GM19438 (cell line): ENCODE measurements at regions not wholly inside any gene's neighbourhood (a gene's known extent, or its start where the extent isn't known, plus 50 kb on each side); places are given as distances from the start of the nearest gene placed in this dataset.

Source experiments
- ATAC-seq: cut with Tn5 transposase; IDR thresholded peaks from one replicate; pipeline ENCODE4 v1.9.1; 2021; ENCODE audit warnings: low read depth; ENCODE audit not compliant: unreplicated experiment

- peak; percentile 59 for ATAC-seq
Measured at GRCh38 chr12:66066137-66066928, 64.2 kb downstream of the LLPH start.

- no peak for ATAC-seq
Measured at GRCh38 chr12:66065641-66066136, 64.9 kb downstream of the LLPH start.

- no peak for ATAC-seq
Measured at GRCh38 chr12:66065150-66065549, 65.4 kb downstream of the LLPH start.

- no peak for ATAC-seq
Measured at GRCh38 chr12:66063916-66064315, 66.6 kb downstream of the LLPH start.

- no peak for ATAC-seq
Measured at GRCh38 chr12:66062290-66062625, 68.3 kb downstream of the LLPH start.

DNA sequence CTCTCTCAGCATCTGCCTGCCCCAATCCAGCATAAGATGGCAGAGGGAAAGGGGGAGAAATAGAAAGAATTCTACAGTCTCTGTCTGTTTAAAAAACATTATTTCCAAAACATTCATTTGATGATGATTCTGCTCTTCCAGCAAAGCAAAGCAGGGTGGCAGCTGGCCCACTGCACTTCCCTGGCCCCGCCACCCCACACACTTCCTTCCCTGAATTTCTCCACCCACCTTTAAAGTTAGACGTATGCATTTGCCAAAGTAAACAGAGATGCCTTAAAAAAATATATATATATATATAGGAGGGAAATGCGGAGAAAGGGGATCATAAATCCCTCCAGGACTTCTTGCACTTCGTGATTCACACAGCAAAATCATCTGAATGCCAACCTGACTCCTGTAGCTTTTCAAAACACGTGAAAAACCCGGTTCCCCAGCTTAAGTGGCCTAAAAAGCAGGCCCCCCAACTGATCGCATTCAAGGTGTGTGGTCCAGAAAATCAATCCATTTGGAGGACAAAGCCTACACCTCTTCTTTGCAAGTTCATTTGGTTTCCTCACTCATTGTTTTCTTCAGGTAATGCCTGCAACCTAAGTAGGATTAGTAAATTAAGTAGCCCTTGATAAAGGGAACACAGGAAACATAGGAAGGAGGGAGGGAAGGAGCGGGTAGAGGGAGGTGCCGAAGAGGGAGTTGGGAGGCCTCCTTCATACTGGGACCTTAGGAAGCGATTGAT is 68.8 kb downstream of the LLPH start:
- no peak for ATAC-seq

DNA sequence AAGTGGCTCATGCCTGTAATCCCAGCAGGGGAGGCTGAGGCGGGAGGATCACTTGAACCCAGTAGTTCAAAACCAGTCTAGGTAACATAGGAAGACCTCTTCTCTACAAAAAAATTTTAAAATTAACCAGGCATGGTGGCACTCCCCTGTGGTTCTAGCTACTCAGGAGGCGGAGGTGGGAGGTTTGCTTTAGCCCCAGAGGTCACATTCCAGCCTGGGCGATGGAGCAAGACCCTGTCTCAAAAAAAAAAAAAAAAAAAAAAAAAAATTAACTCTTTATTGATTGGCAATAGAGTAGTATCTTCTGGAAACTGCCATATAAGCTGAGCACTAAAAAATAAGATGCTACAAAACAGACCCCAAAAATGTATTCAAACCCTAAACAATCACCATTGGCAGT is 69.5 kb downstream of the LLPH start:
- no peak for ATAC-seq

DNA sequence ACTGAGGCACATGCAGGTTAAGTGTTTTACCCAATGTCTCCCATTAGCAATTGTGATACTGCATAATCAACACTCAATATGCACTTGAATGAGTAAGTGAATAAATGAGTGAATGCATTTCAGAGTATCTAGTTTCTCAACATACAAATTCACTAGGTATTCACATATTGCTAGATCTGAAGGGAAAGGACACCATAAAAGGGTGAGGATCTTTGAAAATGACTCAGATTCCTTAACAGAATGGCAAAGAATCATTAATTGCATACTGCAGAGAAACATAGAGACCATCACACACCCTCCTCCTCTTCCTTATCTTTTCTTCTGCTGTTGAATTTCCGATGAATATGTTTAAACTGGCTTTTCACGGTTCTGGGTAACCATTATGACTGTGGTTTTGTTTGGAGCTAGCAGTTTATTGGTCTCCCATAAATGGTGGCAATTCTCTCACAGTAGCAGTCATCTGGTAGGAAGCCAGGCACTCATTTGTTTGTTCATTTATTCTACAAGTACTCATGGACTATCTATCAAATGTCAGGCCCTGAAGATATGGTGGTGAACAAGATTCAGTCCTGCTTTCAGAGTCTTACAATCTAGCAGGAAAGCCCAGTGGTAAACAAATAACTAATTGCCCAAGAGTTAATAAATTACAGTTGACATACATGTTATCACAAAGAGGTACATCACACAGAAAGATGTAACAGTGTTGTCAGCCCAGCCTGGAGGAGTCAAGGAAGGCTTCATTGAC is 70.2 kb downstream of the LLPH start:
- no peak for ATAC-seq

GRCh38 chr12:66059666-66060065 is 70.9 kb downstream of the LLPH start:
- no peak for ATAC-seq

DNA sequence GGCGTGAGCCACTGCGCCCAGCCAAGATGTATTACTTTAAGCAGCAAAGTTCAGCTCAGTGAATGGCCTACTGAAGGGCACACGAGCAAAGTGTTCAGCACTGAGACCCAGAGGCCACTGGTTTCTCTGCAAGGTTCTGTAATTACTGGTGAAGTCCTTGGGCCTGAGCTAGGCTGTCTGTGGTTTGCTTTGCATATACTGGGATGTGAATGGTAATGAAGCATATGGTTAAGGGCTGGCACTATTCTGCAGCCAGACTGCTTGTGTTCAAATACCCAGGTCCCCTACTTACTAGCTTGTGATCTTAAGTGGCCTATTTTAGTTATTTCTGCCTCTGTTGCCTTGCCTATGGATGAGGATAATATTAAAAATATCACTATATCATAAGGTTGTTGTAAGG is 72.0 kb downstream of the LLPH start:
- ATAC-seq: no peak

- ATAC-seq: peak; percentile 71
Measured at GRCh38 chr12:66055837-66056319, 74.7 kb downstream of the LLPH start.

DNA sequence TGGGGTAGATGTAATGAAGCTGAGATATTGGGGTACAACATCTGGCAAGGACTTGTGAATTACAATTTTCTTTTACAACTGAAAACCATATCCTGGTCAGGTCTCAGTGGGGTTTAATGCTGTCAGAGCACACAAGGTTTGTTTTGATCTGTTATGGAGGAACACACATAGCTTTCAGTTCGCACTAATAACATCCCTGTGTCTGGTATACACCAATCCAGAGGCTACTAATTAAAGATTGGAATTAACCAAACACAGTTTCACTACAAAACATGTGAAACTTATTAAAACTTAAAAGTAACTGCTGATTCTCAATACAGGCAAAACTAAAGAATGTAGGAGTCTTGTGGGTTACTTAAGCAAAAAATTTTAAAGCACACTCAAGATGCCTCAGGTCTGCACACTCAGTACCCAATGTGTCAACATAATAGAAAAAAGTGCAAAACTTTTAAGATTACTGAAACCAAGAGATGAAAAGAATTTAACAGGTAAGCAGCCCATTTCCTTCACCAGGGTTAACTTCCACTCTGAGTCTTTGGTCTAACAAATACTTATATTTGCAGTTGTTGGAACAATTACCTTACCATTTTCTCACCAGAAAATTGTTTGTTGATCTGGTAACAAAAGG is 77.4 kb downstream of the LLPH start:
- no peak for ATAC-seq

DNA sequence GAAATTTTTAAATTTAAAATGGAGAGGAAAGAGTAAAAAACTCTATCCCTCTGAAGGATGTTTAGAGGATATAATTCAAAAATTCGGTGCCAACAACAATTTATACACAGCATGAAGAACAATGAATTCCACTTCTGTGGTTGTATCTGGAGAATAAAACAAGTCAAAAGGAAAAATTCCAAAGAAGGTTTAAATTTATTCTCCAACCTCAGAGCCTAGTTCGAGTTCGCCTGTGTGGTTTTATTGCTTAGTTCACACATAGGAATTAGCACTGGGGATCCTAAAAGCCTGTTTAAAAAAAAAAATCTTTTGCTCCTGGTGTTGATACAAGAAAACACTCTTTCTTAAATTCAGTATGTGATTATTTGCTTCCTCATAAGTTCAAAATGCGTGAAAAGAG is 79.2 kb downstream of the LLPH start:
- no peak for ATAC-seq

- no peak for ATAC-seq
Measured at GRCh38 chr12:66050610-66051009, 79.9 kb downstream of the LLPH start.

- no peak for ATAC-seq
Measured at GRCh38 chr12:66050283-66050576, 80.3 kb downstream of the LLPH start.

DNA sequence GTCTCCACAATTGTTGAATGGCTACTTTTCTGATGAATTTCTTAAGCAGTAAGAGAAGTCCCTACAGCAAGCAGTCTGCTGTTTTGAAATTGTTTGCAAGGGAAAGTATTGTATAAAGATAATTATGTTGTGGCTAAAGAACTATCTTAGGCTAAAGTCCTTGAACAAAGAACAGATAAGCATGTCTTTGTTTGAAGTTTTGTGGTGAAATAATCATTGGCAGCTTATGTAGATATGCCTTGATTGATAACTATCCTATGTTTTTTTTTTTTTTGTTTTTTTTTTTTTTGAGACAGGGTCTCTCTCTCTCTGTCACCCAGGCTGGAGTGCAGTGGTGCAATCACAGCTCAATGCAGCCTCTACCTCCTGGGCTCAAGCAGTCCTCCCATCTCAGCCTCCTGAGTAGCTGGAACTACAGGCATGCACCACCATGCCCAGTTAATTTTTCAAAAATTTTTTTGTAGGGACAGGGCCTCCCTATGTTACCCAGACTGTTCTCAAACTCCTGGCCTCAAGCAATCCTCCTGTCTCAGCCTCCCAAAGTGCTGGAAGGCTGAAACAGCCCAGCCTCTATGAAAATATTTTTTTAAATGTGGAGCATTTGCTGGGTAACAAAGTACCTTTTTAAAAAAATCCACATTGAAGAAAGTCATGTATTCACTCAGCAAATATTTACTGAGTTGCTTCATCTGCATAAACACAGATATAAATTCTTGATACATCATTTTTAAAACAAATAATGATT is 80.8 kb downstream of the LLPH start:
- ATAC-seq: no peak

DNA sequence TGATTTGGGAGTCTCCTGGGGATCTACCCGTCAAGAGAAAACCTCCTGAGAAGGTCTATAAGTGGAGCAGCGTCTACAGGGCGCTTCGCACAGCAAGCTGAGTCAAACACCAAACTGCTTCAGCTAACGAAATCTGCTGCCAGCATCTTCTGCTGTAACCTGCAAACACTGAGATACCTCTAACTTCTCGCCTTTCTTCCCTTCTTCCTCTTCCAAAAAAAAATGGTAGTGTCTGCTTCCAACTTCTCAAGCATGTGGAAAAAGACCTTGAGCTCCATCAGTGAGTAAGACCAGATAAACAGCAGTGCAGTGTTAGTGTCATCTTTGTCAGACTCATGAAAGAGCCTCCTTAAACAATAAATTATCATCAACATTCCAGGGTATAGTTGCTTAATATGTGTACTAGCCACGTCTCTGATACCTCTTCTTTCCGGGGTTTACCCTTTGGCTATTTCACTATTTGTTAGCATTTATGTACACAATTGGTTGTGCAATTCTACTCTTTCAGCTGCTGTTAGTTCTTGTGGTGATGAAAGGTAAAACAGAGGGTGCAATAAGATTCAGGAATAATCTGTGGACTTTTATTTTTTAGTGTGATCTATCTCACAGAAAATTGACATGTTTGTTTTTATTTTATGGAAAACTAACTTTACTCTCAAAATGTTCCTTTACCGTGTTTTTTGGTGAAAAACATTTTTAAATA is 81.6 kb downstream of the LLPH start:
- no peak for ATAC-seq

GRCh38 chr12:66048218-66048834 is 82.2 kb downstream of the LLPH start:
- ATAC-seq: no peak

DNA sequence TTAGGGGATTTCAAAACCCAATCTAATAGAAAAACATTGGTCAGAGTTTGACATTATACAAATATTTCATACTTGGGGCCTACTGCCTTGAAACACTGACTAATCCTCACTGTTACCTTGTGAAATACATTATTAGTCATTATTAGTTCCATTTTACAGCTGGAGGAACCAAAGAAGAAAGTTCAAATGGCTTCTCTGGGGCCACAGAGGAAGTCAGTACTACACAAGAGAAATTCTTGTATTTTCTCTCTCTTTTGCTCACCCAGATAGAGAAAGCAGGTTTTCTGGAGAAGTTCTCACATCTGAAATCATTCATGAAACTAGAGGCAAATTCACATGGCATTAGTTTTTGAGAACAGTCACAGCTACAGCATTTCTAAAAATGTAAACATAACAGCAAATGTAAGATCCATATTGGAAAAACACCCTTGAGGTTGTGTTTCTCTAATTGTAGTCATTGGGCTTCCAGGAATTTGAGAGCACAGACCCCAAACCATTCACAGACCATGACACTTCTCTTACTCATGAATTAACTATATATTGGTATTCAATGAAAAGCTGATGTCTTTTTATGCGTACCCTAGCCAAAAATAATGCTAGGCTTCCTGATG is 83.0 kb downstream of the LLPH start:
- ATAC-seq: peak; percentile 88
